ENCODE measurements at regions not wholly inside any gene's neighbourhood (a gene's known extent, or its start where the extent isn't known, plus 50 kb on each side); places are given as distances from the start of the nearest gene placed in this dataset.
"Not testable (repeated sequence)": the region's sequence is repeated elsewhere in the genome, so short reads cannot be mapped to it uniquely, and the experiment has no call there.

GRCh38 chr5:125054146-125054545 is 307.7 kb upstream of the ZNF608 start:
- no peak for DNase-seq

GRCh38 chr5:125056671-125057485 is 310.4 kb upstream of the ZNF608 start:
- no peak for DNase-seq

GRCh38 chr5:125057912-125058826 is 311.7 kb upstream of the ZNF608 start:
- DNase-seq = no peak

GRCh38 chr5:125059255-125060002 is 313.0 kb upstream of the ZNF608 start:
- DNase-seq = no peak

GRCh38 chr5:125061726-125062125 is 315.3 kb upstream of the ZNF608 start:
- DNase-seq = no peak

- peak; percentile 77 for DNase-seq
These were observed 318.4 kb upstream of the ZNF608 start for GRCh38 chr5:125064621-125065438.

GRCh38 chr5:125065741-125066140 is 319.3 kb upstream of the ZNF608 start:
- DNase-seq = no peak

- no peak for DNase-seq
These were observed 324.5 kb upstream of the ZNF608 start for GRCh38 chr5:125070961-125071360.

GRCh38 chr5:125073090-125073489 is 326.7 kb upstream of the ZNF608 start:
- no peak for DNase-seq

- no peak for DNase-seq
These were observed 329.1 kb upstream of the ZNF608 start for GRCh38 chr5:125075567-125075966.

- DNase-seq = not testable (repeated sequence)
These were observed 332.6 kb upstream of the ZNF608 start for GRCh38 chr5:125079028-125079427.

GRCh38 chr5:125081101-125081500 is 334.7 kb upstream of the ZNF608 start:
- no peak for DNase-seq

GRCh38 chr5:125083981-125084380 is 337.5 kb upstream of the ZNF608 start:
- no peak for DNase-seq

GRCh38 chr5:125085797-125086505 is 339.5 kb upstream of the ZNF608 start:
- DNase-seq = no peak

- DNase-seq = no peak
These were observed 342.2 kb upstream of the ZNF608 start for GRCh38 chr5:125088522-125089105.

- DNase-seq = not testable (repeated sequence)
These were observed 345.7 kb upstream of the ZNF608 start for GRCh38 chr5:125092138-125092537.

- DNase-seq = no peak
These were observed 347.3 kb upstream of the ZNF608 start for GRCh38 chr5:125093776-125094175.

GRCh38 chr5:125100342-125100741 is 353.9 kb upstream of the ZNF608 start:
- DNase-seq = no peak

- no peak for DNase-seq
These were observed 354.5 kb upstream of the ZNF608 start for GRCh38 chr5:125100951-125101350.

- no peak for DNase-seq
These were observed 357.0 kb upstream of the ZNF608 start for GRCh38 chr5:125103459-125103858.

- no peak for DNase-seq
These were observed 359.8 kb upstream of the ZNF608 start for GRCh38 chr5:125106271-125106670.

All from NCI-H2081 treated with DMSO at 0.1 percent for 48 hours (cell line).